AG04449 (cell line): ENCODE measurements at regions not wholly inside any gene's neighbourhood (a gene's known extent, or its start where the extent isn't known, plus 50 kb on each side); places are given as distances from the start of the nearest gene placed in this dataset.

ENCODE experiments used
- CTCF ChIA-PET: fragments of 350-600 bp; formaldehyde crosslinking; extraction: SDS; loops from one replicate; lab custom pipeline; 2021; ENCODE audit warnings: antibody characterized with exemption; lab: Yijun Ruan, JAX
- POLR2A ChIA-PET: fragments of 400-600, 350-600 bp; formaldehyde crosslinking; extraction: SDS; loops from one replicate; lab custom pipeline; 2020; ENCODE audit warnings: antibody characterized with exemption, inconsistent platforms; lab: Yijun Ruan, JAX
- DNase-seq: peaks from one replicate; pipeline ENCODE4 v3.0.0-alpha.2; 2010; ENCODE audit warnings: low read depth, low spot score
- H3K4me3 ChIP-seq: 2 replicates; pipeline ENCODE4 v1.5.1; 2011; ENCODE audit warnings: low read depth, mild to moderate bottlenecking, control low read depth, low read length
- TF ChIP-seq, protein P1 (sequence below): IDR thresholded peaks from one replicate; pipeline ENCODE4 v1.5.1; 2011; ENCODE audit warnings: mild to moderate bottlenecking, moderate library complexity, low read length, control low read depth, inconsistent platforms; ENCODE audit not compliant: insufficient read depth; ENCODE audit errors: missing control alignments

DNA sequence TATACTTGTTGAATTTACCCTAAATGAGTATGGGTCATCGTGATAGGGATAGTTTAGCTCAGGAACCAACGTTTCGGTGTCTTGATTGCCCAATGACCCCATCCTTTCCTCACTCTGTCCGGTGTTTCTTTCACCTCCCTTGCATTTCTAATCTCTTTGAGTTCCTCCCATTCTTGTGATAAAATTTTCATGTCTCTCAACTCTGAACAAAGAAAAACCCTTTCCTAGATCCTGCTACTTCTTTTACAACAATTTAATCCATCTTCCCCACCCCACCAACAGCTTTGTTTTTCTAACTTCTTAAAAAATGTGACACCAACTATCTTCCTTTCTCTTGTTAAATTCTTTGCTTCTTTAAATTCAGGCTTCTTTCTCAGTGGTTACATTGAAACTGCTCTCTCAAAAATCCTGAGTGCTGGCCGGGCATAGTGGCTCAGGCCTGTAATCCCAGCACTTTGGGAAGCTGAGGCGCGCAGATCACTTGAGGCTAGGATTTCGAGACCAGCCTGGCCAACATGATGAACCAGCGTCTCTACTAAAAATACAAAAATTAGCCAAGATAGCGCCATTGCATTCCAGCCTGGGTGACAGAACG lies 130.3 kb upstream of the MINDY3 start:
- no peak for DNase-seq
- POLR2A ChIA-PET: no interaction called here
- no peak overlapping the region for H3K4me3 ChIP-seq
- CTCF ChIA-PET: no interaction called here
- TF ChIP-seq, protein P1, sequence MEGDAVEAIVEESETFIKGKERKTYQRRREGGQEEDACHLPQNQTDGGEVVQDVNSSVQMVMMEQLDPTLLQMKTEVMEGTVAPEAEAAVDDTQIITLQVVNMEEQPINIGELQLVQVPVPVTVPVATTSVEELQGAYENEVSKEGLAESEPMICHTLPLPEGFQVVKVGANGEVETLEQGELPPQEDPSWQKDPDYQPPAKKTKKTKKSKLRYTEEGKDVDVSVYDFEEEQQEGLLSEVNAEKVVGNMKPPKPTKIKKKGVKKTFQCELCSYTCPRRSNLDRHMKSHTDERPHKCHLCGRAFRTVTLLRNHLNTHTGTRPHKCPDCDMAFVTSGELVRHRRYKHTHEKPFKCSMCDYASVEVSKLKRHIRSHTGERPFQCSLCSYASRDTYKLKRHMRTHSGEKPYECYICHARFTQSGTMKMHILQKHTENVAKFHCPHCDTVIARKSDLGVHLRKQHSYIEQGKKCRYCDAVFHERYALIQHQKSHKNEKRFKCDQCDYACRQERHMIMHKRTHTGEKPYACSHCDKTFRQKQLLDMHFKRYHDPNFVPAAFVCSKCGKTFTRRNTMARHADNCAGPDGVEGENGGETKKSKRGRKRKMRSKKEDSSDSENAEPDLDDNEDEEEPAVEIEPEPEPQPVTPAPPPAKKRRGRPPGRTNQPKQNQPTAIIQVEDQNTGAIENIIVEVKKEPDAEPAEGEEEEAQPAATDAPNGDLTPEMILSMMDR: no peak

DNA sequence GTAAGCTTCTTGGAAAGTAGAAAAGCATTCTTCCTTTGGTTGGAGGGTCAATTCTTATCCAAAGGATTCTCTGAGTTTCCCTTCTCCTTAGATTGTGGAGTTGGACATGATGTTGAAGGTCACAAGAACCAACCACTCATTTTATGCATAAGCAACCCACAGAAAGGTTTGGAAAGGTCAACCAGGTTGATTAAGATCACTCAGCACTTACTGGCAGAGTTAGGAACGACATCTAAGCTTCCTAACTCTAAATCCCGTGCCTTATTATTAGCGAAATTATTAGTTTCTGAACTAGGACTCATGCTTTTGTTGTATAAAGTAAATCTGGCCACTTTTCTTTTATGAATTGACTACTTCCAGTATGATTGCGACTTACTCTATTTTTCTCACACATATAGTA lies 137.0 kb upstream of the MINDY3 start:
- TF ChIP-seq, protein P1: no peak
- DNase-seq: no peak
- ChIA-PET CTCF (no interaction called here), POLR2A (no interaction called here)
- H3K4me3 ChIP-seq: no peak overlapping the region

DNA sequence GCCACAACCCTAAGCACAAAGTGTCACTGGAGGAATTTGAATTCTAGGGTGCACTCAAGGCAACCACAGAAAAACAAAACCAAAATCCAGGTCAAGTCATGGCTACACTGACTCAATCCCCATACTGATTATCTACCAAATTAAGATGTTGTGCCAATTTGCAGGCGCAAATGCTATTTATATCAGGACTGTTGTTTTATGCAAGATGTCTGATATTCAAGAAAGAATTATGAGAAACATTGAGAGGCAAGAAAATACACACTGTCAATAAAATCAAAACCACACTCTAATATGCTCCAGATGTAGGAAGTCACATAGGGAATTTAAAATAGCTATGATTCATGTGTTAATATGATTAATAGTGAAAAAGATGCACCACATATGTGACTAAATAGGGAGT lies 141.3 kb upstream of the MINDY3 start:
- TF ChIP-seq, protein P1: no peak
- no peak overlapping the region for H3K4me3 ChIP-seq
- DNase-seq: no peak
- CTCF ChIA-PET: no interaction called here
- POLR2A ChIA-PET: no interaction called here

DNA sequence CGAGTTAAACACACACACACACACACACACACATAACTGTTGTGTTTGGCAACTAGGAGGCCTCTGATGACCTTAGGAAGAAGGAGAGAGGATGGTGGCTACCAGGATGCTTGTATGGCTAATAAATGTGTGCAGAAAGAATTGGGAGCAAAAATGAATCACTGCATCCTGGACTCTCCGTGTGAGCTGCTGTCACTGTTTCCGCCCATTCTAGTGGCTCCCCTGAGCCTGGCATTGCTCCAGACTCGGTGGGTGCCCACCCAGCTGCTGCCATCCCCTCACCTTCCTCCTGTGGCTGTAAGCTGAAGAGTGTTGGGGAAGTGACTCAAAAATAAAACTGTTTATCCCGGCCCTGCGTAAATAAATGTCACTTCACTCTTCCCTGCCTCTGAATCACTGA lies 149.5 kb upstream of the MINDY3 start:
- POLR2A ChIA-PET: no interaction called here
- DNase-seq: no peak
- H3K4me3 ChIP-seq: no peak overlapping the region
- CTCF ChIA-PET: no interaction called here
- TF ChIP-seq, protein P1: no peak

DNA sequence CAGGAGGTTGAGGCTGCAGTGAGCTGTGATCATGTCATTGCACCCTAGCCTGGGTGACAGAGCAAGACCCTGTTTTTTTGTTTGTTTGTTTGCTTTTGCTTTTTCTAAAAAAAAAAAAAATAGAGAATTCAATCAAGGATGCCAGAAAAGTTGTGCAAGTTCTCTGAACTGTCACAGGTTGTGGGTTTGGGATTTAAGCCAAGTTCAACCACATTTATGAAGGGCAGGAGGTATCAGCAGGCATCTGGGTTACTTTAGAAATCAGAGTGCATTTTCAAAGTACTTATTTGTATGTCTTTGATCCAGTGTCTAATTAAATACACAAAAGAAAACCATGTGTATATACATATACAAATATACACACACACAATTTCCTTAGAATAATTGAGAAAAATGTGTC lies 151.2 kb upstream of the MINDY3 start:
- POLR2A ChIA-PET: no interaction called here
- DNase-seq: no peak
- TF ChIP-seq, protein P1: no peak
- CTCF ChIA-PET: no interaction called here
- H3K4me3 ChIP-seq: no peak overlapping the region

DNA sequence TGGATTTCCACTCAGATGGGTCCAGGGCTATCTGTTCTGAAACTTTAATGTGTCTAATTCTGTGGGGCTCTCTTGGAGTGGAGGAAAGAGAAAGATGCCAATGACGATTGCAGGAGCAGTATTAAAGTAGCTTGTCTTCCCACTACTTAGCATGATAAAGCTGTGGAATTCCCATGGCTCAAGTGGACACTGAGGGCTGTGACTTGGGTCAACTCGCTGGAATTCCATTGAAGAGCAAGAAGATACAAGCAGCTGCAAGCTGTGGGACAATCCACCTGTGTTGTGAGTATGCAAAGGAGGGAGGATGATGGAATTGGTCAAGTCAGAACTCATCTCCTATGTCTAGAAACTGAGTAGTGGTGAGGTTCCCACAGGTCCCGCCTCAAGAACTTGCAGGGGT lies 154.2 kb upstream of the MINDY3 start:
- ChIA-PET POLR2A (no interaction called here), CTCF (no interaction called here)
- H3K4me3 ChIP-seq: no peak overlapping the region
- no peak for DNase-seq
- TF ChIP-seq, protein P1: no peak
